Stimulated activated naive CD4-positive, alpha-beta T cell (primary cell): ENCODE measurements at regions not wholly inside any gene's neighbourhood (a gene's known extent, or its start where the extent isn't known, plus 50 kb on each side); places are given as distances from the start of the nearest gene placed in this dataset.

Experiments used
- DNase-seq, 6 experiments: peaks; one replicate each; lab custom pipeline; 2025; lab: John Stamatoyannopoulos, UW

- DNase-seq: no peak
These were observed 483.2 kb downstream of the TBL1XR1 start for GRCh38 chr3:176714034-176714433.

- DNase-seq: no peak
These were observed 485.1 kb downstream of the TBL1XR1 start for GRCh38 chr3:176712191-176712590.

GRCh38 chr3:176699288-176699687 lies 498.0 kb downstream of the TBL1XR1 start:
- no peak for DNase-seq

GRCh38 chr3:176697284-176697889 lies 499.9 kb downstream of the TBL1XR1 start:
- no peak for DNase-seq

GRCh38 chr3:176696816-176697215 lies 500.5 kb downstream of the TBL1XR1 start:
- DNase-seq: no peak

GRCh38 chr3:176692966-176693785 lies 504.1 kb downstream of the TBL1XR1 start:
- DNase-seq: no peak

- no peak for DNase-seq
These were observed 504.9 kb downstream of the TBL1XR1 start for GRCh38 chr3:176692199-176692965.

GRCh38 chr3:176690083-176690869 lies 507.0 kb downstream of the TBL1XR1 start:
- no peak for DNase-seq

GRCh38 chr3:176687754-176688153 lies 509.5 kb downstream of the TBL1XR1 start:
- DNase-seq: no peak

- DNase-seq: no peak
These were observed 513.9 kb downstream of the TBL1XR1 start for GRCh38 chr3:176683382-176683781.

- DNase-seq: no peak
These were observed 533.1 kb downstream of the TBL1XR1 start for GRCh38 chr3:176663837-176664831.

GRCh38 chr3:176663387-176663786 lies 533.9 kb downstream of the TBL1XR1 start:
- no peak for DNase-seq

- no peak for DNase-seq
These were observed 535.8 kb downstream of the TBL1XR1 start for GRCh38 chr3:176661432-176661964.

- DNase-seq: no peak
These were observed 541.7 kb downstream of the TBL1XR1 start for GRCh38 chr3:176655404-176656094.

- DNase-seq: no peak
These were observed 545.7 kb downstream of the TBL1XR1 start for GRCh38 chr3:176651622-176652021.

GRCh38 chr3:176650478-176650877 lies 546.8 kb downstream of the TBL1XR1 start:
- DNase-seq: no peak

GRCh38 chr3:176647987-176648386 lies 549.3 kb downstream of the TBL1XR1 start:
- no peak for DNase-seq

GRCh38 chr3:176633511-176633910 lies 563.8 kb downstream of the TBL1XR1 start:
- no peak for DNase-seq

- DNase-seq: no peak
These were observed 564.4 kb downstream of the TBL1XR1 start for GRCh38 chr3:176632925-176633324.

GRCh38 chr3:176631165-176631564 lies 566.1 kb downstream of the TBL1XR1 start:
- no peak for DNase-seq
